HEK293T (cell line): ENCODE measurements at regions not wholly inside any gene's neighbourhood (a gene's known extent, or its start where the extent isn't known, plus 50 kb on each side); places are given as distances from the start of the nearest gene placed in this dataset.

Experiments used
- ARNT ChIP-seq: fragments of 450-650 bp; IDR thresholded peaks from 2 replicates; pipeline ENCODE4 v1.6.1; 2017; ENCODE audit warnings: mild to moderate bottlenecking
- BHLHE40 ChIP-seq: fragments of 450-650 bp; IDR thresholded peaks from 2 replicates; pipeline ENCODE4 v1.6.1; 2016; ENCODE audit warnings: mild to moderate bottlenecking, moderate library complexity, borderline replicate concordance
- CTBP1 ChIP-seq: fragments of 450-650 bp; IDR thresholded peaks from 2 replicates; pipeline ENCODE4 v1.6.1; 2016; ENCODE audit warnings: borderline replicate concordance
- ELF4 ChIP-seq: fragments of 450-650 bp; IDR thresholded peaks from 2 replicates; pipeline ENCODE4 v1.6.1; 2017; ENCODE audit warnings: antibody characterized with exemption
- FOXA1 ChIP-seq: fragments of 450-650 bp; IDR thresholded peaks from 2 replicates; pipeline ENCODE4 v1.6.1; 2016; ENCODE audit warnings: mild to moderate bottlenecking
- FOXK2 ChIP-seq: fragments of 450-650 bp; IDR thresholded peaks from 2 replicates; pipeline ENCODE4 v1.6.1; 2016; ENCODE audit warnings: mild to moderate bottlenecking
- FOXM1 ChIP-seq: fragments of 450-650 bp; IDR thresholded peaks from 2 replicates; pipeline ENCODE4 v1.6.1; 2017; ENCODE audit warnings: mild to moderate bottlenecking, borderline replicate concordance
- HDGF ChIP-seq: fragments of 450-650 bp; IDR thresholded peaks from 2 replicates; pipeline ENCODE4 v1.6.1; 2017; ENCODE audit warnings: antibody characterized with exemption, borderline replicate concordance
- NFRKB ChIP-seq: fragments of 450-650 bp; IDR thresholded peaks from 2 replicates; pipeline ENCODE4 v1.6.1; 2016; ENCODE audit warnings: mild to moderate bottlenecking, moderate library complexity
- SP1 ChIP-seq: fragments of 450-650 bp; IDR thresholded peaks from 2 replicates; pipeline ENCODE4 v1.6.1; 2017
- SUZ12 ChIP-seq: fragments of 450-650 bp; IDR thresholded peaks from 2 replicates; pipeline ENCODE4 v1.6.1; 2016; ENCODE audit warnings: mild to moderate bottlenecking
- TARDBP ChIP-seq: fragments of 450-650 bp; IDR thresholded peaks from 2 replicates; pipeline ENCODE4 v1.6.1; 2016
- TF ChIP-seq, protein P1 (sequence below): fragments of 450-650 bp; IDR thresholded peaks from 2 replicates; pipeline ENCODE4 v1.6.1; 2016

DNA sequence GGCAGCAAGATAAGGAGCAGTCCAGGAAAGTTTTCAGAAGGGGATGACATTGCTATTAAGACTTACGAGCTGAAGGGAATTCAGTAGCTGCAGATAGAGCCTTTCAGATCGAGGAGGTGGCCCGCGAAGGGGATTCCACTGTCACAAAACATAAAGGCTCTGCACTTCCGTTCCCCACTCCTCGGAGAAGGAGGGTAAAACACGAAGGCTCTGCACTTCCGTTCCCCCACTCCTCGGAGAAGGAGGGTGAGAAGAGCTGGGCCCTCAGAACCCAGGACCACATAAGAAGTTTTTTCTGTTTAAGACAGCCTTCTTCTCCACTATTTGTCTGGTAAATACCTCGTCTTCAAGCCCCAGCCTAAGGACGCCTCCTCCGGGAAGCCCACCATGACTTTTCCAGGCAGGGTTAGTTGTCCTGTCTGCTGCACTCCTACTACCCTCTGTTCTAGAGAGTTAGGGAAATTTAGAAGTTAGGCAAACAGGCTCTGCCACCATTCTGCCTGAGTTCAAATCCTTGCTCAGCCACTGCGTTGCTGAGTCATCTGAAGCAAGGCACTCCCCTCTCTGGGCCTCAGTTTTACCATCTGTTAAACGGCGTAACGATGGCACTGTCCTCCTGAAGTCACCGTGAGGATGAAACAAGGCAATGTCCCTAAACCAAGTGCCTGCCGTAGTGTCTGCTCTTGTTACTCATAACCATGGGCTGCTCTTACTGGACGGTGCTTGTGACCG lies 134.1 kb upstream of the HES1 start:
- TF ChIP-seq CTBP1 (no peak), FOXM1 (no peak), SUZ12 (no peak), BHLHE40 (no peak), FOXK2 (no peak), TARDBP (no peak), SP1 (no peak), FOXA1 (no peak), NFRKB (no peak), ARNT (no peak), HDGF (no peak), ELF4 (no peak)
- TF ChIP-seq, protein P1, sequence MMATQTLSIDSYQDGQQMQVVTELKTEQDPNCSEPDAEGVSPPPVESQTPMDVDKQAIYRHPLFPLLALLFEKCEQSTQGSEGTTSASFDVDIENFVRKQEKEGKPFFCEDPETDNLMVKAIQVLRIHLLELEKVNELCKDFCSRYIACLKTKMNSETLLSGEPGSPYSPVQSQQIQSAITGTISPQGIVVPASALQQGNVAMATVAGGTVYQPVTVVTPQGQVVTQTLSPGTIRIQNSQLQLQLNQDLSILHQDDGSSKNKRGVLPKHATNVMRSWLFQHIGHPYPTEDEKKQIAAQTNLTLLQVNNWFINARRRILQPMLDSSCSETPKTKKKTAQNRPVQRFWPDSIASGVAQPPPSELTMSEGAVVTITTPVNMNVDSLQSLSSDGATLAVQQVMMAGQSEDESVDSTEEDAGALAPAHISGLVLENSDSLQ, result no peak
